Activated effector memory CD4-positive, alpha-beta T cell treated with anti-CD3 and anti-CD28 coated beads, Interleukin-2, amount 50 U/mL, for 16 hours (primary cell): ENCODE measurements at regions not wholly inside any gene's neighbourhood (a gene's known extent, or its start where the extent isn't known, plus 50 kb on each side); places are given as distances from the start of the nearest gene placed in this dataset.
"Not testable (repeated sequence)": the region's sequence is repeated elsewhere in the genome, so short reads cannot be mapped to it uniquely, and the experiment has no call there.

Source experiments
- DNase-seq: peaks from one replicate; pipeline ENCODE4 v3.0.0-alpha.2; 2020

DNA sequence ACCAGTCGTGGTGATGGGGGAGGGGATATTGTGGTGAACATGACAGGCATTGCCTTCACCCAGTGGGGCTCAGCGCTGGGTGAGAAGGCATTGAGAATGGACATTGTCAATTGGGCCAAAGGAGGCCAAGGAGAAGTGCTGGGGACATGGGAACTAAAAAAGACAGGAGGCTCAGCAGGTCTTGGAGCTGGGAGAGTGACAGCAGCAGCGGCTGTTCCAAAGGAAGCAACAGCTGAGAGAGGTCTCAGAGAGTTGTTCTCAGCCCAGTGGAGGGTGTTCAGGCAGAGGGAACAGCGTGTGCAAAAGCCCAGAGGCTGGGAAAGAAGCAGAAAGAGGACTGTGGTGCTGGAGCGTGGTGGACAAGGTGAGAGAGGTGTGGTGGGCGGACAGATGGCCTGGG, 56.6 kb upstream of the ASNS start:
- not testable (repeated sequence) for DNase-seq

DNA sequence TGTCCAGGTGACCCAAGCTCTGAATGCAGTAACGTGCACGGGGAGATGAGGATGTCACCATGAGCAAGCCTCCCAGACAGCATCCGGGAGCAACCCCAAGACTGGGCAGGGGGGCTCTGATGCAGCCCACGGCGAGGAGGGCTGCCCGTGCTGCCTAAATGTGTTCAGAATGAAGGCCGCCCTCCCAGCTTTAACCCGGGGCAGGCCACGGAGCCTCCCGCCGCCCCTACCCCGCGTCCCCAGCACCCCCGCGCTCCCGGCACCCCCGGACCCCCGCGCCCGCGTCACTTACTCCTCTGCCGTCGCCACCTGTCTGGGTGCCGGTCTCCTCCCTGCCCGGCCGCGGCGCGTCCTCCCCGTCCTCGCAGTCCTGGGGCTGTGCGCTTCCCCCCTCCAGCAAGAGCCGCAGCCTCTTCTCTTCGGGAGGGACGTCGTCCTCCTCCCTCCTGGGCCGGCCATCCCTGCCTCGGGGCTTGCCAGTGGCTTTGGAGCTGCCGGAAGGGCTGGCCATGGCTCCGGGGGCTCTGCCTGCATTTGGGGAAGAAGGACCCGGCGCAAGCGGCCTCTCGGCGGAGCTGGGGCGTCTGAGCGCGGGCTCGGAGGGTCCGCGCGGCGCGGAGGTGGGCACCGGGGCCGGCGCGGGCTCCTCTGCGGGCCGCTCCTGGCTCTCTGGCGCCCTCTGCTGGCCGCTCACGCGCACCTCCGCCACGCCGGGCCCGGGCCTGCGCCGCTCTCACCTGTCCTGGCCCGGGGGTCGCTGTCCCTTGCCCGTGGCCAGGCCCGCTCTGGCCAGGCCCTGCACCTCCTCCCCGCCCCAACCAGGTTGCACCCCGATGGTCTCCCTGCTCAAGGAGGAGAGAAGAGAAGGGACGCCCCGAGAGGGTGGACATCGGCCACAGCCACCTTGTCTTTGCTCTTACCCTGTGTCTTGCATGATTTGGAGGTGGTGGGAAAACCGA, 55.9 kb upstream of the ASNS start:
- peak; percentile 90 for DNase-seq
